Lung (tissue), 11 donors: ENCODE measurements at regions not wholly inside any gene's neighbourhood (a gene's known extent, or its start where the extent isn't known, plus 50 kb on each side); places are given as distances from the start of the nearest gene placed in this dataset.

Source experiments
- ATAC-seq: fragments of 200-7000 bp; cut with Tn5 transposase; one replicate; pipeline ENCODE4 v1.9.1; 2020; ENCODE audit warnings: moderate number of reproducible peaks; ENCODE audit not compliant: insufficient read depth, low FRiP score
- DNase-seq, 3 donors: peaks; one replicate each; pipeline ENCODE4 v3.0.0-alpha.2; 2013 to 2017
- H3K27ac ChIP-seq, 2 donors: one replicate each; pipeline ENCODE4 v1.5.1; 2013; ENCODE audit warnings: mild to moderate bottlenecking in 2 of 2, moderate library complexity in 2 of 2, control low read depth in 1 of 2, inconsistent platforms in 1 of 2, low read depth in 1 of 2, low read length in 1 of 2
- H3K27me3 ChIP-seq, 3 donors: one replicate each; pipeline ENCODE4 v1.5.1; 2013; ENCODE audit warnings: low read length in 2 of 3; ENCODE audit not compliant: control insufficient read depth in 3 of 3, insufficient read depth in 3 of 3
- H3K36me3 ChIP-seq, 4 donors: one replicate each; pipeline ENCODE4 v1.5.1; 2013; ENCODE audit warnings: low read length in 4 of 4, mild to moderate bottlenecking in 1 of 4, moderate library complexity in 1 of 4; ENCODE audit not compliant: control insufficient read depth in 4 of 4, insufficient read depth in 4 of 4
- H3K4me1 ChIP-seq, 5 donors: one replicate each; pipeline ENCODE4 v1.5.1; 2013; ENCODE audit warnings: low read length in 5 of 5, mild to moderate bottlenecking in 2 of 5, moderate library complexity in 1 of 5; ENCODE audit not compliant: control insufficient read depth in 5 of 5, insufficient read depth in 5 of 5
- H3K4me3 ChIP-seq: one replicate; pipeline ENCODE4 v1.5.1; 2013; ENCODE audit warnings: mild to moderate bottlenecking, control low read depth, moderate library complexity
- H3K9ac ChIP-seq, 2 donors: one replicate each; pipeline ENCODE4 v1.5.1; 2013; ENCODE audit warnings: low read length in 2 of 2, control low read depth in 1 of 2; ENCODE audit not compliant: insufficient read depth in 1 of 2
- H3K9me3 ChIP-seq, 4 donors: one replicate each; pipeline ENCODE4 v1.5.1; 2013; ENCODE audit warnings: low read length in 3 of 4, mild to moderate bottlenecking in 1 of 4, moderate library complexity in 1 of 4; ENCODE audit not compliant: control insufficient read depth in 4 of 4, insufficient read depth in 3 of 4
- CTCF ChIP-seq: IDR thresholded peaks from 2 replicates; pipeline ENCODE4 v1.5.1; 2012; ENCODE audit warnings: mild to moderate bottlenecking; ENCODE audit errors: control extremely low read depth, extremely low read depth
- WGBS, 2 donors: extraction: QIAGEN DNeasy Blood & Tissue Kit; methylation state at CpG; one replicate each; pipeline ENCODE4 v1.1.7; 2013; 5-methylcytosine and 5-hydroxymethylcytosine counted together
- donor health status: control.
- donor health status: control.
- donor health status: Bipolar disorder and iron deficiency.
- donor health status: healthy.
- donor health status: DM: yes; HTN: yes; CAD: no.

GRCh38 chr3:55402886-55403609 is 84.1 kb downstream of the WNT5A start:
- no peak for DNase-seq
- no peak overlapping the region for H3K9ac ChIP-seq
- ATAC-seq: no peak
- no peak for TF ChIP-seq CTCF
- H3K27ac ChIP-seq: no peak overlapping the region
- no peaks in the 10 kb centered on the region for H3K36me3 ChIP-seq
- peaks cover 0 to 5% (median 4%) of the 10 kb centered on the region in 4 donors for H3K9me3 ChIP-seq
- 71 to 89% methylated on average over 4 of the region's 4 CpGs for WGBS, 2 donors
- H3K4me1 ChIP-seq: no peaks in the 10 kb centered on the region
- peaks cover 0 to 2% (median 0%) of the 10 kb centered on the region in 3 donors for H3K27me3 ChIP-seq
- no peak overlapping the region for H3K4me3 ChIP-seq

GRCh38 chr3:55380561-55380960 is 106.5 kb downstream of the WNT5A start:
- TF ChIP-seq CTCF: no peak
- no peaks in the 10 kb centered on the region for H3K36me3 ChIP-seq
- H3K4me1 ChIP-seq: no peaks in the 10 kb centered on the region
- DNase-seq (no peak), ATAC-seq (no peak)
- no peaks in the 10 kb centered on the region for H3K9me3 ChIP-seq
- H3K9ac ChIP-seq: no peak overlapping the region
- H3K27me3 ChIP-seq: no peaks in the 10 kb centered on the region
- H3K4me3 ChIP-seq: no peak overlapping the region
- no peak overlapping the region for H3K27ac ChIP-seq

- Histone ChIP-seq H3K4me1 (no peaks in the 10 kb centered on the region), H3K27me3 (no peaks in the 10 kb centered on the region), H3K4me3 (no peak overlapping the region), H3K9ac (no peak overlapping the region), H3K27ac (no peak overlapping the region), H3K9me3 (no peaks in the 10 kb centered on the region), H3K36me3 (no peaks in the 10 kb centered on the region)
- no peak for TF ChIP-seq CTCF
- ATAC-seq (no peak), DNase-seq (no peak)
- WGBS, 2 donors: 90% methylated on average over 3 of the region's 3 CpGs
These were observed 110.3 kb downstream of the WNT5A start for GRCh38 chr3:55376753-55377347.

GRCh38 chr3:55373423-55373822 is 113.7 kb downstream of the WNT5A start:
- H3K4me3 ChIP-seq: no peak overlapping the region
- no peak for TF ChIP-seq CTCF
- DNase-seq (no peak), ATAC-seq (no peak)
- H3K36me3 ChIP-seq: no peaks in the 10 kb centered on the region
- H3K9me3 ChIP-seq: peaks cover 0 to 2% (median 0%) of the 10 kb centered on the region in 4 donors
- 90 to 91% methylated on average over 5 of the region's 5 CpGs for WGBS, 2 donors
- H3K9ac ChIP-seq: no peak overlapping the region
- peaks cover 0 to 3% (median 0%) of the 10 kb centered on the region in 3 donors for H3K27me3 ChIP-seq
- peaks cover 0 to 6% (median 0%) of the 10 kb centered on the region in 5 donors for H3K4me1 ChIP-seq
- no peak overlapping the region for H3K27ac ChIP-seq
